BJ (cell line): ENCODE measurements at regions not wholly inside any gene's neighbourhood (a gene's known extent, or its start where the extent isn't known, plus 50 kb on each side); places are given as distances from the start of the nearest gene placed in this dataset. TPM values are rescaled to one million over a fixed set of nuclear protein-coding genes. Genes with fewer than 3 reads are reported as not detected.

Experiments used
- CTCF ChIA-PET: fragments of 350-600 bp; formaldehyde crosslinking; extraction: SDS; loops from one replicate; lab custom pipeline; 2021; ENCODE audit warnings: antibody characterized with exemption, inconsistent platforms; lab: Yijun Ruan, JAX
- POLR2A ChIA-PET: fragments of 300-600 bp; sonication (Branson Sonifier 250); formaldehyde crosslinking; extraction: SDS; loops from one replicate; lab custom pipeline; 2021; ENCODE audit warnings: antibody characterized with exemption; lab: Charles Lee
- DNase-seq: peaks from one replicate; pipeline ENCODE4 v3.0.0-alpha.2; 2011; ENCODE audit warnings: low read depth
- H3K27me3 ChIP-seq: 2 replicates; pipeline ENCODE4 v1.6.0; 2011; ENCODE audit warnings: low read length; ENCODE audit not compliant: control insufficient read depth, insufficient read depth
- H3K36me3 ChIP-seq: 2 replicates; pipeline ENCODE4 v1.5.1; 2011; ENCODE audit warnings: low read length; ENCODE audit not compliant: control insufficient read depth, insufficient read depth
- H3K4me3 ChIP-seq: 2 replicates; pipeline ENCODE4 v1.5.1; 2011; ENCODE audit warnings: low read depth, mild to moderate bottlenecking, control low read depth, low read length
- CTCF ChIP-seq: IDR thresholded peaks from 2 replicates; pipeline ENCODE4 v1.5.1; 2011; ENCODE audit warnings: low read depth, mild to moderate bottlenecking, control low read depth, inconsistent platforms, low read length, moderate library complexity; ENCODE audit not compliant: insufficient read depth
- small RNA-seq: library from RNA; depleted of rRNA; stranded (forward); fragments of <200 nt; gene quantifications from one replicate; pipeline ENCODE3, GENCODE V24; 2012; ENCODE audit warnings: low replicate concordance, low read depth; ENCODE audit not compliant: insufficient read length

- Histone ChIP-seq H3K4me3 (no peak overlapping the region), H3K36me3 (no peaks in the 10 kb centered on the region), H3K27me3 (no peaks in the 10 kb centered on the region)
- no peak for DNase-seq
- CTCF ChIA-PET = no interaction called here
- POLR2A ChIA-PET = no interaction called here
- TF ChIP-seq CTCF = no peak
Observed at GRCh38 chr12:114733919-114734318, 49.9 kb upstream of the TBX3 start.

Small RNA genes lying in the stretch of these regions (small RNA-seq; reads per million reads assigned to genes)
- gene AC009804.1 (not detected), gene RF00275 (not detected), gene RF00443 (not detected), gene RN7SL865P (not detected)
